Left lung (tissue), 4 donors: ENCODE measurements at regions not wholly inside any gene's neighbourhood (a gene's known extent, or its start where the extent isn't known, plus 50 kb on each side); places are given as distances from the start of the nearest gene placed in this dataset.

Source experiments
- ATAC-seq: fragments of 200-7000 bp; cut with Tn5 transposase; one replicate; pipeline ENCODE4 v1.9.1; 2020; ENCODE audit warnings: moderate library complexity
- DNase-seq, 4 donors: peaks; one replicate each; pipeline ENCODE4 v3.0.0-alpha.2; 2013 to 2020
- H3K27ac ChIP-seq, 2 donors: fragments of 200-600 bp; sonication (generic) in 1 of 2; one replicate each; pipeline versions ENCODE4 v1.5.0 to v1.8.0; 2020 to 2021
- H3K27me3 ChIP-seq, 2 donors: fragments of 200-600 bp; sonication (generic) in 1 of 2; one replicate each; pipeline versions ENCODE4 v1.5.0 to v1.8.0; 2020 to 2021
- H3K36me3 ChIP-seq, 2 donors: fragments of 200-600 bp; sonication (generic) in 1 of 2; one replicate each; pipeline versions ENCODE4 v1.5.0 to v1.8.0; 2020 to 2021
- H3K4me1 ChIP-seq, 2 donors: fragments of 200-600 bp; one replicate each; pipeline ENCODE4 v1.8.0; 2021
- H3K4me3 ChIP-seq, 2 donors: fragments of 200-600 bp; sonication (generic) in 1 of 2; one replicate each; pipeline versions ENCODE4 v1.5.0 to v1.8.0; 2020 to 2021; ENCODE audit warnings: mild to moderate bottlenecking in 1 of 2
- H3K9me3 ChIP-seq, 2 donors: fragments of 200-600 bp; sonication (generic) in 1 of 2; one replicate each; pipeline versions ENCODE4 v1.5.0 to v1.8.0; 2020 to 2021
- CTCF ChIP-seq, 2 donors: fragments of 200-600 bp; sonication (generic) in 1 of 2; IDR thresholded peaks; one replicate each; pipeline versions ENCODE4 v1.5.0 to v1.8.0; 2021; ENCODE audit warnings: antibody characterized with exemption in 2 of 2
- intact Hi-C, 2 donors: fragments of 100-400 bp; cut with DNase I; formaldehyde crosslinking; loops; one replicate each; pipeline versions ENCODE4 v1.11.2 to v1.14.2; 2022
- donor health status: DM: no; HTN: yes; CAD: no.
- donor health status: DM: no; HTN: no; CAD: no.

- no peak for TF ChIP-seq CTCF (IDR thresholded peaks at IDR 0.05)
- Histone ChIP-seq H3K27me3 (peaks cover 0 to 4% of the 10 kb centered on the region in 2 donors), H3K4me3 (no peak overlapping the region), H3K4me1 (no peaks in the 10 kb centered on the region), H3K27ac (no peak overlapping the region), H3K9me3 (no peaks in the 10 kb centered on the region), H3K36me3 (no peaks in the 10 kb centered on the region)
- ATAC-seq = no peak
- intact Hi-C loops = no loop called here
- DNase-seq = no peak
Measured at GRCh38 chr13:31060220-31060619, 101.5 kb downstream of the HSPH1 start.

GRCh38 chr13:31057403-31058033 lies 104.2 kb downstream of the HSPH1 start:
- Histone ChIP-seq H3K4me3 (no peak overlapping the region), H3K36me3 (no peaks in the 10 kb centered on the region), H3K4me1 (no peaks in the 10 kb centered on the region), H3K27me3 (peaks cover 0 to 5% of the 10 kb centered on the region in 2 donors), H3K27ac (no peak overlapping the region), H3K9me3 (no peaks in the 10 kb centered on the region)
- no peak for TF ChIP-seq CTCF (IDR thresholded peaks at IDR 0.05)
- intact Hi-C loops = no loop called here
- no peak for DNase-seq
- ATAC-seq = no peak

- DNase-seq (no peak), ATAC-seq (no peak)
- no peak for TF ChIP-seq CTCF (IDR thresholded peaks at IDR 0.05)
- H3K9me3 ChIP-seq = no peaks in the 10 kb centered on the region
- H3K4me3 ChIP-seq = no peak overlapping the region
- intact Hi-C loops = no loop called here
- H3K27me3 ChIP-seq = peaks cover 0 to 12% of the 10 kb centered on the region in 2 donors
- H3K4me1 ChIP-seq = no peaks in the 10 kb centered on the region
- H3K27ac ChIP-seq = no peak overlapping the region
- H3K36me3 ChIP-seq = no peaks in the 10 kb centered on the region
Measured at GRCh38 chr13:31056644-31057271, 104.9 kb downstream of the HSPH1 start.

- ATAC-seq (no peak), DNase-seq (no peak)
- no peak overlapping the region for H3K27ac ChIP-seq
- H3K9me3 ChIP-seq = no peaks in the 10 kb centered on the region
- H3K4me3 ChIP-seq = no peak overlapping the region
- no peaks in the 10 kb centered on the region for H3K36me3 ChIP-seq
- intact Hi-C loops = no loop called here
- H3K27me3 ChIP-seq = peaks cover 0 to 17% of the 10 kb centered on the region in 2 donors
- no peak for TF ChIP-seq CTCF (IDR thresholded peaks at IDR 0.05)
- H3K4me1 ChIP-seq = no peaks in the 10 kb centered on the region
Measured at GRCh38 chr13:31055589-31055988, 106.1 kb downstream of the HSPH1 start.

GRCh38 chr13:31054632-31055031 lies 107.1 kb downstream of the HSPH1 start:
- intact Hi-C loops = no loop called here
- no peak for ATAC-seq
- H3K4me3 ChIP-seq = no peak overlapping the region

More at GRCh38 chr13:31054632-31055031, 107.1 kb downstream of the HSPH1 start:
- no peaks in the 10 kb centered on the region for H3K9me3 ChIP-seq
- no peak for TF ChIP-seq CTCF (IDR thresholded peaks at IDR 0.05)
- no peaks in the 10 kb centered on the region for H3K36me3 ChIP-seq
- peaks cover 0 to 17% of the 10 kb centered on the region in 2 donors for H3K27me3 ChIP-seq
- DNase-seq = no peak
- H3K4me1 ChIP-seq = no peaks in the 10 kb centered on the region
- no peak overlapping the region for H3K27ac ChIP-seq
